ENCODE measurements at regions not wholly inside any gene's neighbourhood (a gene's known extent, or its start where the extent isn't known, plus 50 kb on each side); places are given as distances from the start of the nearest gene placed in this dataset.

GRCh38 chrX:15973946-15974345 is 119.3 kb upstream of the AP1S2 start:
- TF ChIP-seq CTCF (IDR thresholded peaks at IDR 0.05 in 8 of 11, conservative IDR thresholded peaks at IDR 0.05 in 3 of 11) (no peak), POLR2AphosphoS5 (IDR thresholded peaks at IDR 0.05) (no peak), POLR2A (IDR thresholded peaks at IDR 0.05) (no peak)
